ENCODE measurements at regions not wholly inside any gene's neighbourhood (a gene's known extent, or its start where the extent isn't known, plus 50 kb on each side); places are given as distances from the start of the nearest gene placed in this dataset.

DNA sequence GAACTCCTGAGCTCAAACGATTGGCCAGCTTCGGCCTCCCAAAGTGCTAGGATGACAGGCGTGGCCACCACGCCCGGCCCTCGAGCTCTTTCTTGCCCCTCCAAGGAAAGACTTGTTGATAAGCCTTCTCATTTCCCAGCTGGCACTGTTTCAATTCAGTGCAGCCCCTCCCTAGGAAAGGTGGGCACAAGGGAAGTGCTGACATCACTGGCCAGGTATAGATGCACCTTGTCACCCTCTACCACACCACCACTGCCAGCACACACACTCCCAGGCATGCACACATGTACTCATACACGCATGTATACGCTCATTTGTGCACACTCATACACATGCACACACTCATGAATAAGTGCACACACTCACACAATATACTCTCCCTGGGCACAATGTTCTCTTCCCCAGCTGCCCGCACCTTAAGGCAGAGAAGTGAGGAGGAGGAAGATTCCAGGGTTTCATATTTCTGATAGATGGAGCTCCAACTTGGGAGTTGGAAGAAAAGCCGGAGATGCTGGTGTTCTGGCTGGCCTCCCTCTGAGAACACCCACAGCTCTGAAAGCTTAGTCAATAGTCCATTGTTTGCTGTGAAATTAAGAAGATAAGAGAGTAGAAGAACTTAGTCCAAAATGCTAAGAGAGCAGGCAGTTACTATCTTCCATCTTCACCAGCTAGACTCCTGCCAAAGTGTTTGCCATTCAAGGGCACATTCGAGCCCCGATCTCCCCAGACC, 196.7 kb downstream of the FOXO1 start:
- DNase-seq, result no peak

DNA sequence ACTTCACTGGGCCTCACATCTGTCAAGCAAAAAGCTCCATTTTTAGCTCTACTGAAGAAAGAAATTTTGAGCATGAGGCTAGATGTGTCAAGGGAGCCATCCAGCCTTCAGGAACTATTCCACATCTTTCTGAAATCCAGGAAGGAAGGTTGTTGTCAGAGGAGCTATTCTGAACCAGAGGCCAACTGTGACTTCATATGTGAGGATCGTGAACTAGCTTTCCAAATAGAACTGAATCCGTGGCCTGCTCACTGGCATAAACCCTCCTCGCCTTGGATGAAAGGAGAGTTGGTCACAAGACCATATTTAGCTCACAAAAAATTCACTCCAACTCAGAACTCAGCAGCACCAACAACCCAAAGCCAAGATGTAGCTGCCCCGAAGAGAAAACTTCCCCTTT, 195.8 kb downstream of the FOXO1 start:
- no peak for DNase-seq

DNA sequence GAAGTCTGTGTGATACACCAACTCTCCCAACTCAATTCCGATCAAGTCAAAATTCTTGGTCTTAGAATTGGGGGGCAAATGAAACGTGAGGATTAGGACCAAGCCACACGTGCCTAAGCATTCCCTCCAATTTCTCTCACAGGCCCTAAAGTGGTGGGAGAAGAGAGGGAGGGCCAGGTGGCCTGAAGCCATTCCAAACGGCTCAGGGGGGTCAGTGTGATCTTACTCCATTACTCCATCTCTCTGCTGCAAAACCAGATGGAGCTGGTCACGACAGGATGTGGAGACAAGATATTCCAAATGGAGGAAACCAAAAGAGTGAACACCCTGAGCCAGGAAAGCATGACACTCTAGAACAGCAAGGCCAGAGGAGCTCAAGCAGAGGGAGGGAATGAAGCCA, 195.4 kb downstream of the FOXO1 start:
- no peak for DNase-seq

DNA sequence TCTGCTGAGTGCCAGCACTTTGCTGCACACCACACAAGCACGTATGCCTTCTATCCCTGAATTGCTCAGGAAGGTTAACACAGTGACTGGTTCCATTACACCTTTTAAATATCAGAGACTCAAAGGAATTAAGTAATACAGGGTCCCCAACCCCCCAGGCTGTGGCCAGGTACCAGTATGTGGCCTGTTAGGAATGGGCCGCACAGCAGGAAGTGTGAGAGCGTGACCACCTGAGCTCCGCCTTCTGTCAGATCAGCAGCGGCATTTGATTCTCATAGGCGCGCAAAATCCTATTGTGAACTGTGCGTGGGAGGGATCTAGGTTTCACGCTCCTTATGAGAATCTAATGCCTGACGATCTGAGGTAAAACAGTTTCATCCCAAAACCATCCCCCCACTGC, 194.5 kb downstream of the FOXO1 start:
- no peak for DNase-seq

DNA sequence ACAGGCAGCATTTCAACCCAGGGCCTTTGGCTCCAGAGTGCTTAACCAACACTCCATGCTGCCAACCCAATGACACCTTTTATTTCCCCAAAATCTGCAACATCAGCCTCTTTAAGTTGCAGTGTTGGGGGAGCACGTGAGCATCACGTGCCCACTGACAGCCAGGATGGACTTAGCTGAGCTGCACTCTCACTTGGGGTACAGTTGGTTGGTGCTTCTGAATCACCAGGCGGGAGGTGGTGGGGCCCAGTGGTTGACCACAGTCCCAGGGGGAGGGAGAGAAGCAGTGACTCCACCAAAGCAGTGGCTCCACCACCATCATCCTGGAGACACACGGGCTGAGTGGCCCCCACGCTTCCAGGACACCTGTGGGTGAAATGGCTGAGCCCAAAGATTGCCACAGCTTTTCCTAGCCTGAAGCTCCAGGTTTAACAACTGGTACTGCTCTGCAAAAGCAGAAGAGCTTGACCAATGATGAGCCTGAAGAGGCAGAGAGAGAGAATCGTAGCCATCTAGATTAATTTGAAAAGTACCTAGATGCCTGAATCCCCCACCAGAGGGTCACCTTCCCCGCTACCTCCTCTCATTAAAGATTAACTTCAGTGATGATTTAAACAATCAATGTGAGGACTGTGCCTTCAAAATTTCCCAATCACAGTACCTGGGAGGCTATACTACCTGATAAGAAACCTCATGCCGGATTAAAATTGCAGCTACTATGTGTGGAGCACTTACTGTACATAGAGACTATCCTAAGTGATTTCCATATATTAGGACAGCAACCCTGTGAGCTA, 193.8 kb downstream of the FOXO1 start:
- no peak for DNase-seq

DNA sequence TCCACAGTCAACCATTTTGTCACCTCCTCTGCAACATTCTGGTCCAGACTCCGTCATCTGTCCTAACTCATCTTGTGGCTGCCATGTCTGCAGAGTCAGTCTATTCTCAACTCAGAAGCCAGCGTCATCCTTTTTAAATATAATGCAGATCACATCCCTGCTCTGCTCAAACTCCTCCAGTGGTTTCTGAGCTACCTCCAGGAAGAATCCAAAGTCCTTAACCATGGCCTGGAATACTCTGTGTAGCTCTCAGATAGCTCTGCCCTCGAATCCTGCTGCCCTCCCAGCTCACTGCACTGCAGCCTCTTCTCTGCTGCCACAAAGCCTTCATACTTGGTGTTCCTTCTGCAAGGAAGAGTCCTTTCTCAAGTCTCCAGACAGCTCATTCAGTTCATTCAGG, 190.8 kb downstream of the FOXO1 start:
- no peak for DNase-seq

DNA sequence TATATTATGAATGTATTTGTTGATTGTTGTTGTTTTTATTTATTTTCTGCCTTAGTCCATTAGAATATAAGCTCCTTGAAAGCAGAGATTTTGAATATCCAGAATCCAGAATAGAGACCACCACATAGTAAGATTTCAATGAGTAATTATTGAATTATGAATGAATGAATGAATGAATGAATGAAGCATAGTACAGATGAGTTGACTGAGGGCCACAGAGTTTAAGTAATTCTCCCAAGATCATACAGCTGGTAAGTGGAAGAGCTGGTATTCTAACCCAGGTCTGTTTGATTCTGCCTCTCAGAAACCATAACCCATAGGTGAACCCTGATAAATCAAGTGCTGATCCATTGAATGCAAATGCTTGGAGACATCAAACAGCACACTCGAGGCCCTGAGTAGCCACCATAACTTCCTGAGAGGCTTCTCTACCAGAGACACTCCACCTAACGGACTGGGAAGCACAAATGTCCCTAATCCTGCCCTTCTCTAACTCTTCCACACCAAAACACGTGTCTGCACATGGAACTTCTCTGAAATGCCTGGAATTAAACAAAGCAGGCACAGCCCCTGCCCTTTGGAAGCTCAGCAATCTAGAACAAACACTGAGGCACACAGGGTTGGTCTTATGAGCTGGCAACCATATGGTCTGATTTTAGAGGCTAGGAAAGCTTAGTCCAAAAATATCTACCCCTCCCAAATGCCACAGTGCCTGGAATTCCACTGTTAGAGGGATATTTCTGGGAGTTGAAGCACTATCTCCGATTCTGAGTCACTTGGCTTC, 190.1 kb downstream of the FOXO1 start:
- DNase-seq, result no peak

DNA sequence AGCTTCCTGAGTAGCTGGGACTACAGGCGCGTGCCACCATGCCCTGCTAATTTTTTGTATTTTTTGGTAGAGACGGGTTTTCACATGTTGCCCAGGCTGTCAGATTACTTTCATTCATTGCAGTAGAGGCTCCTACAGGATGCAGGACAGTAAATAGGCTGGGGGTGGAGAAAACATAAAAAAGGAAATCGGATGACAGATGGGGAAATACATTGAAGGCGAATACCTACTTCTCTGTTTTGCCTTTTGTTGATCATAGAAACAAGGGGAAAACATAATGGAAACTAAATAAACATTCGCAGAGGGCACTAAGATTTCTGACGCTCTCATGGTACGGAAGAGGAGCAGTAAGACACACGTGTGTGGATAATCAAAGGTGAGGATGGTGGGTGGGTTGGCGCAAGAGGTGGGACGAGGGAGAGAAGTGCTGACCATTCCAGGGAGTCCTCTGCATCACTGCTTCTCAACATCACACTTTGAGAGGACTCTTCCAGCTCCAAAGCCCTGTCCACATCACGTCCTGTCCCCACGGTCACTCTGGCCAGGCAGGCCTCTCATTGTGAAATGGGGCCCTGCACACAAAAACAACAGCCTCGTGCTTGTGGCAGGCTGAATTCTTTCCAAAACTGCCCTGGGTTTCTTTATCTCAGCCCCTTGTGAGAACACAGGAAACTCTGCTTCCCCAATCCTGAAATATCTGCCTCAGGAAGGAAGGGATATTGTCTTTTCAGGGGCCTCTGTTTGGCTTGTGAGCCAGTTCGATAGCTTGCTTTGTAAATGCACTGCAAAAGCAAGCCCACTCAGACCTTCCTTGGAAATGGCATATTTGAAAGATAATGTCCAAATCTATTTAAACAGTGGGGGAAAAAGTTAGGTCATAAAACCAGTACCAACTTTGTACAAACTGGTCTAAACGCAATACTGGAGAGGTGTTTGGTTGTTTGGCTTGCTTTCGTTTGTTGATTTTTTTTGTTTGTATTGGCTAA, 188.5 kb downstream of the FOXO1 start:
- no peak for DNase-seq

DNA sequence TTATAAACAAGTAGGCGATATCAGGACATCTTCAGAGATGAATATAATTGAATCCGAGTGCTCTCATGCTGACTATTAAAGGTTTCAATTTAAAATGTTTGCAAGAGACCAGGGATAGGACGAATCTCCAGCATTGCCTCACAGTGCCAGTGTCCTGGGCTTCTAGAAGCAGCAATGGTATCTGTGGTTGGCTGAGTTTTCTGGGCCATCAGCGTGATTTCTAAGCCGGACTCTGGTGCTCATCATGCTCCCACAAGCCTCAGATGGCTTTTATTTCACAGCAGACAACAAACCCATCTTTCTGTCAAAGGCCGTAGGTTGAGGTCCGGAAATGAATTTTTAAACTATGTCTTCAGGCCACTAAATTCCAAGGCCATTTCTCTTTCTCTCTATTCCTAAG, 187.7 kb downstream of the FOXO1 start:
- DNase-seq, result no peak

DNA sequence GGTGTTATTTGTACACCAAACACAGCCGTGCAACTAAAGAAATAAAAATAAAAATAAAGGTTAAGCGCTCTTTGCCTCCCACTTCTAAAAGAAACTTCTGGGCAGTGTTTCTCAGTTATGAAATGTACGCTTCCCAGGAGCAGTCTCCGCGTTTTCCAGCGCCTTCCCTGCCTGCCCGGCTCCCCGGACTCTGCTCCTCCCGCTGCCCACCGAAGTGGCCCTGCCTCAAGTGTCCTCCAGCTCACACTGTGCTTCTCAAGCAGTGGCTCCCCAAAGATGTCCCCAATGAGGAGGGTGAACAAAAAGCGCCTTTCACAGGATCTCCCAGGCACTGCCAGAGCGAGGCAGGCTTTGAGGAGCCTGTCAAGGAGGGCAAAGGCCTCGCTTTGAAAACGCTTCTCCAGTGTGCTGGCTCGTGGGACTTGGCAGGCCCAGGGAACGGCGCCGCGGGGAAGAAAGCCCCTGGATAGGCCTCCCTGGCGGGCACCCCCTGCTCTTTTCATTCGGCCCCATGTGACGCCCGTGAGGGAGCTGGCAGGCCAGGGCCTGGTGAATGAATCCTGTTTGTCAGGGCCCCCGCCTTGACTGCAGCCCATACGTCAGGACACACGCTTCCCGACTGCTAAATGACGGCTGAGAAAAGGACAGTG, 187.1 kb downstream of the FOXO1 start:
- DNase-seq, result no peak

DNA sequence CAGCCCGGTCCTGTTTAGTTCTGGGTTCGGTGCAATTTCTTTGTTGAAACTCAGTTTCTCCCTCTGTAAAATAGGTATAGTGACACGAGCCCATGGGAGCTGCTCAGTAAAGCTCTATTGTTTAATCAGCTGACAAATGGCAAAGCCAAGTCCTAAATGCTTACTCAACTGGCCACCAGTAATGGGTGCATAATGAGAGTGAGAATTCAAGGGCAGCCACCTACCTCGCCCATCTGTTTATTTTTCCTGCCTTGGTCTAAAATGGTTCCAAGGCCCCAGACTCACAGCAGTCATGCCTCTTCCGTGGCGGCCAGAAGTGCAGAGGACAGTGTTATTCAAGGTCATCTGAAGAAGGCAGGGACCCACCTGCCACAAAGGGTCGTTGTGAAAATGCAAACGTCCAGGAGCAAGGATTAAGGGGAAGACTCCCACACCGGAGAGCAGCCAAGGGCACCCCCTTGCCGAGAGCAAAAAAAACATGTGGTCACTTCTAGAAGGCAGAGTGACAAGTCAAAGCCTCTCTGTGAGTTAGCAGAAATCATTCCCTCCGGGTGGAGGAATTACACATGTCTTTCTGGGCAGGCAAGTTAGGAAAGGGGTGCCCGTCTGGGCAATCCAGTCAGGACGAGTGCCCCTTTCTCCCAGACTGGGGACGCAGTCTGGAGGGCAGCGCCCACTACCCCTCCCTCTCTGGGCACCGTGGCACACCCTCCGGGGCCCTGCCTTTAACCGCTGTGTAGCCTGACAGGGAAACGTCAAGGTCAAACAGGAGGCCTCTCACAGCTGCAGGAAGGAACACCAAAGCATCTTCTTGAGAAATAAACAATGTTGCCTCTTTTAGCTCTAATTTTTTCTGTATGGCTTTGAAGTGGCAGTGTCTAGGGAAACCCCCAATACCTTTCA, 186.2 kb downstream of the FOXO1 start:
- DNase-seq, result no peak

DNA sequence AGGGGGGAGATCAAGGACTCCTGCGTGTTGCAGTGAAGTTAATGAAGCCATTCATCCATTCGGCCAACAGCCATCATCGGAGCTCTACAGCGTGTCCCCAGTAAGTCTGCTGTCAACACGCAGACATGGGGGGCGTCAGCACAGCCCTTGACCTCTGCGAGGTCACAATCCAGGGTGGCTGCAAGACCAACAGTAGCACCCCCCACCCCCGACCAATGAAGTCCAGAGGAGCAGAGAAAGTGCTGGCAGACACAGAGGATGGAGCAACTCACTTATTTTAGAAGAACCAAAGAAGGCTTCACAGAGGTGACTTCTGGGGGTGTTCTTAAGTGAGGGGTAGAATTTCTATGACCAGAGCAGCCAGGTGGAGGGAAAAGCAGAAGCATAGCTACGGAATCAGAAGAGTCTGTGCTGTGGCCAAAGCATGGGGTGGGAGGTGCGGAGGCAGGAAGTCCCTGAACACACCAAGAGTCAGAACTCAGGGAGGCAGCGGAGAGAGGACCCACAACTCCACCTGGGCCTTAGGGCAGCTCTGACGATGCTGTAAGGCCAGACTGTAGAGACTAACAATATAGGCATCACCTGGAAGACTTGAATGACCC, 185.4 kb downstream of the FOXO1 start:
- DNase-seq, result no peak

DNA sequence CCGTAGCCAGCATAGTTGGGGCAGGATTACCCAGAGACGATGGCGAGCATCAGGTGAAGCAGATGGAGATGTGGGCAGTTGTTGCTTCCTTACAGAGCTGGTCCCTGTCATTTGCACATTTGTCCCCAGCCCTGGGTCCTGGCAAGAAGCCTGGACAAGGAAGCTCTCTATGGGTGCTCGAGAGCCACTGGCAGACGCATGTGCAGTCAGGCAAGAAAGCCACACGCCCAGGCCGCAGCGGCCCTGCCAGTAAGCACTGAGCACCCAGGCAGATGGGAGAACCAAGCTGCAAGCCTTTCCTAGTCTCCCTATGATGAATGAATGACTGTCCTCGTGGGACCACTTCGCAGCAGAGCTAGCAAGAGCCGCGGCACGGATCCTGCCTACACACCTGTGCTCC, 182.8 kb downstream of the FOXO1 start:
- DNase-seq, result no peak

DNA sequence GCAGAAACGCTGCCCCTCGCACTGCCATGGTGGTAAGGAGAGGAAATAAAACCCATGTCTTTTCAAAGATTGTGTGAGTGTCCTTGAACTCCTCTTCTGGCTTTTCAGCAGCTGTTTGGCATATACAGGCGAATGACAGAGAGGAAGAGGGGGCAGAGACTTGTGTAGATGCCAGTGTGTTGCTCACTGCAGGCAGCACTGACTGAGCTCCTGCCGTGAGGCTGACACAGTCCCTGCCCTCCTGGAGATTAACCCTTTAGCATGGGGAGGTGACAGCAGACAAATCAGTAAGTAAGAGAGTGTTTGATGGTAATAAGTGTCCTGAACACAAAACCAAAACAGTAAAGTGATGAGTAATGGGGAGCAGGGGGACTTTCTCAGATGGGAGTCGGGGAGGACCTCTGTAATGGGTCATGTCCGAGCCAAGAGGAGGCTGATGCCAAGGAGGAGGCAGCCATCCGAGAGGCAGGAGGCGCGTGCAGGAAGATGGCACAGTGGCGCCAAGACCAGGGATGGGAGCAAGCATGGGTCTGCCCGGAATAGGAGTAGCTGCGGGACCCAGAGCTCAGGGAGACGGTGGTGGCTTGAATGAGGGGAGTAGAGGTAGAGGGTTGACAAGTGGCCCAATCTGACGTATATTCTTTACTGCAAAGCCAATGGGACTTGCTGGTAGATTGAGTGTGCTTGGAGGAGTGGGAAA, 182.2 kb downstream of the FOXO1 start:
- DNase-seq, result no peak

DNA sequence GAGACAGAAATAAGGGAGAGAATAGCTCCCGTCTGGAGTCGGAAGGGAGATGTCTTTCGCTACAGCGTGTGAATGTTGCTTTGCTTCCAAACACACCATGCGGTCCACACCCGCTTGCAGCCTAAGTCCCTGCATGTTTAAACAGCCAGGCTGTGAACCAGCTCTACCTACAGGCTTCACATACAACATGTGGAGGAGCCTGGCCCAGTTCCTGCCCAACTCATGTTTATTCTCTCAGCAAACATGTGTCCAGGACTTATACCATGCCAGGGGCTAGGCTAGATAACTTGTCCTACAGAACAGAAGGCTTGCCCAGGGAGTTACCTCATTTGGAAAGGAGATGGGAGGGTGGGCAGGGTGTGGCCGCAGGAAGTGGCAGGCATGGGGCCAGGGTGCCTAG, 181.5 kb downstream of the FOXO1 start:
- no peak for DNase-seq

DNA sequence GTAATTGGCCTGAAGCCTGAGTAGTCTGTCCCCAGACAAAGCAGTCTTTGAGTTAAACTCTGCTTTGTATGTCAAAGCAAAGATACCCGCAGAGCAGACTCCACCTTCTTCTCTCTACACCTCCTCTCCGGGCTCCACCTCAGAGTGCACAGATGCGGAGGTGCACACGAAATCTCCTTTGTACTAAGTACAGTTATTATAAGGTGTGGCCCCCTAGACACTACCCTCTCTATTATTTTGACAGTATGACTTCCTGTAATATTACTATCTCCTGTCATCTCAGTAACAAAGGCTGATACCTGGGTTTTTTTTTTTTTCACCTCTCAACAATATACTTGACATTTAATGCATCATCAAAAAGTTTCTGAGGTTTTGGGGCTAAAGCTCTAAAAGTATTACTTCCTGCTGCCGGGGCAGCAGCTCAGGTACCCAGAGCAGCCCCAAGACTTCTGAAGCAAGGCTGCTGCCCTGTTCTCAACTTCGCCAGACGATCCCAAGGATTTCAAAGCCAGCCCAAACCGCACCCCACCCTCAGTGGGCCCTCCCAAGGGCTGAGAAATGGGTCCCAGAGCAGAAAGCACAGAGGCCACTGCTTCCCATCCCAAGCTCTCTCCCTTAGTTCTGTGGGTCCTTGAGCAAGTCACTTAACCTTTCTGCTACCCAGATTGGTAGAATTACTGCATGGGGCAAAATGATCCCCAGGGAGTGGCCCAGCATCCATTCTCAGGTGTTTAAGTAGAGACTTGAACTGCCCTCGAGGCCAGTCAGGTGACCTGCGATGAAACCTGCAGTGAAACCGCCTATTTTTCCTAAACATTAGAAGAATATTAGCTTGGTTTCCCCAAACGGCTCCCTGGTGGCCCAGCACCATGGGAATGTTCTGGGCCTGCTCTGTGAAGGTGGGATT, 180.6 kb downstream of the FOXO1 start:
- DNase-seq, result no peak

DNA sequence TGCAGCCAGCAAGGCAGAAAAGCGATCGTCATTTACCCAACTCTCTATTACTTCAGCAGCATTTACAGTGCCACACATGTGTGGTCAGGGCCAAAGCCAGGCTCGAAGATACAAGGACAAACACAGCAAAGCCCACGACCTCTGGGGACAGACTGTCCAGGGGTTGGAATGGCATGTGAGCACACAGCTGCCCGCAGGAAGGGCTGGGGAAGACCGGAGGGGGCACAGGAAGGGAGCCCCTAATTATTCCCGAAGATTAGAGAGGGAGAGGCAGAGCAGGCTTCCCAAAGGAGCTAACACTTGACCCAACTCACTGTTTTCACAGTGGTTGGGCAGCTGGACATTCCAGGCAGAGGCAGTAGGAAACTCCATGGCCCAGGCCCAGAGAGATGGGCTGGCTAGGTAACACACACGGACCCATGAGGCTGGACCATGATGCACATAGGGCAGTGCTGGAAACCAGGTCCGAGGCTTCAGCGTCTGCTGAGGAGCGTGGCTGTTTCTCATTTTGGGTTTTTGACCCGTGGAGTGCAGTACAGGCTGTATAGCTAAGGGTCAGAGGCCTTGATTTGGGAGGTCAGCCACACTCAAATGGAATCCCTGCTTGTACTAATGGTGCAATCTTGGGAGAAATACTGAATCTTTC, 179.8 kb downstream of the FOXO1 start:
- DNase-seq, result no peak

DNA sequence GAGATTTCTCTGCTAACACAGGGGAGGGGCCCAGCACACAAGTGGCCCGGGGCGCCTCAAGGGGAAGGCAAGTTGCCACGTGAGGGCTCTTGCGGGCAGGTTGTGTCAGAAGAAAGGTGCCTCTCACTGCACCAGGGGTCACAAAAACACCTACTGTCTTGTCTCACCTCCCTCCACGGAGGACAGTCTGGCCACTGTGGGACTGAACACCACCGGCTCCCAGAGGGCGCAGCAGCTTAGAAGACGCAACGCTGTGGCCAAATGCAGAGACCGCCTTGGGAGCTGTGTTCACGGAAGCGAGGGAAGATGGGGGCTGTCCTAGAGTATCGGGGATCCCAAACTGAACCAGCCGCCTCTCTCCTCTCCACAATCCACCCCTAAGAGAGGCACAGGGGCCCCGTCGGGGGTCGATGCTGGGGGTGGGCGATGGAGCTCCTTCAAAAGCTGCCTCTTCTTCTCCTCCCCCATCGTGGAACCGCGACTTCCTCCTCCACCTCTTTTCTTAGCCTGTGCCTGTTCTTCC, 177.5 kb downstream of the FOXO1 start:
- DNase-seq, result no peak
